Activated naive CD8-positive, alpha-beta T cell treated with anti-CD3 and anti-CD28 coated beads for 36 hours (primary cell): ENCODE measurements at regions not wholly inside any gene's neighbourhood (a gene's known extent, or its start where the extent isn't known, plus 50 kb on each side); places are given as distances from the start of the nearest gene placed in this dataset.

ENCODE experiments used
- DNase-seq: peaks from one replicate; pipeline ENCODE4 v3.0.0; 2021
- H3K27ac Mint-ChIP-seq: one replicate; pipeline ENCODE4 v1.8.0; 2022; ENCODE audit warnings: mild to moderate bottlenecking, moderate library complexity, mixed read lengths
- H3K27me3 Mint-ChIP-seq: one replicate; pipeline ENCODE4 v1.8.0; 2022; ENCODE audit warnings: mild to moderate bottlenecking, mixed read lengths
- H3K36me3 Mint-ChIP-seq: one replicate; pipeline ENCODE4 v1.8.0; 2021; ENCODE audit warnings: mild to moderate bottlenecking, mixed read lengths
- H3K4me1 Mint-ChIP-seq: one replicate; pipeline ENCODE4 v1.8.0; 2021; ENCODE audit warnings: mixed read lengths
- H3K4me3 Mint-ChIP-seq: one replicate; pipeline ENCODE4 v1.8.0; 2022; ENCODE audit warnings: mild to moderate bottlenecking, moderate library complexity, mixed read lengths
- H3K9me3 Mint-ChIP-seq: one replicate; pipeline ENCODE4 v1.8.0; 2022; ENCODE audit warnings: mixed read lengths

DNA sequence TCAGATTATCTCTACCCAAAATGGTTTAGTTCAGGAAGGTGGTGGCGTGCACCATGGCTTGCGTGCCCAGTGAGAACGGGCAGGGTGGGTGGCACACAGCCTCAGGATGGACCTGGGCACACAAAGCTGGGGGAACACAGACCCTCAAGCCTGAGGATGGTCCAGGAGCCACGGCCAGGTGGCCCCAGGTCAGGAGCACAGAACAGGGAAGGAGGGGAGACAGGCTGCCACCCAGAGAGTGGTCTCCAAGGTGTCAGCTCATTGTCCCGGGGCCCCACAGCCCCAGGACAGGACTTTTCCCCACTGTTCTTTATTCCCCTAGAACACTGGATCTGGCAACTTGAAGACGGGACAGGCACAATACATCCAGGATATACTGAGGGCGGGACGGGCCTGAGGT lies 75.6 kb upstream of the MGMT start:
- no peak for DNase-seq
- peaks cover 9% of the 10 kb centered on the region for H3K27me3 Mint-ChIP-seq
- H3K27ac Mint-ChIP-seq = no peak overlapping the region
- H3K4me1 Mint-ChIP-seq = no peaks in the 10 kb centered on the region
- H3K4me3 Mint-ChIP-seq = no peak overlapping the region
- H3K9me3 Mint-ChIP-seq = no peaks in the 10 kb centered on the region
- H3K36me3 Mint-ChIP-seq = no peaks in the 10 kb centered on the region

- no peak for DNase-seq
- H3K4me3 Mint-ChIP-seq = no peak overlapping the region
- H3K36me3 Mint-ChIP-seq = no peaks in the 10 kb centered on the region
- peaks cover 9% of the 10 kb centered on the region for H3K27me3 Mint-ChIP-seq
- H3K27ac Mint-ChIP-seq = no peak overlapping the region
- no peaks in the 10 kb centered on the region for H3K4me1 Mint-ChIP-seq
- H3K9me3 Mint-ChIP-seq = no peaks in the 10 kb centered on the region
Measured at GRCh38 chr10:129392855-129393254, 74.2 kb upstream of the MGMT start.

DNA sequence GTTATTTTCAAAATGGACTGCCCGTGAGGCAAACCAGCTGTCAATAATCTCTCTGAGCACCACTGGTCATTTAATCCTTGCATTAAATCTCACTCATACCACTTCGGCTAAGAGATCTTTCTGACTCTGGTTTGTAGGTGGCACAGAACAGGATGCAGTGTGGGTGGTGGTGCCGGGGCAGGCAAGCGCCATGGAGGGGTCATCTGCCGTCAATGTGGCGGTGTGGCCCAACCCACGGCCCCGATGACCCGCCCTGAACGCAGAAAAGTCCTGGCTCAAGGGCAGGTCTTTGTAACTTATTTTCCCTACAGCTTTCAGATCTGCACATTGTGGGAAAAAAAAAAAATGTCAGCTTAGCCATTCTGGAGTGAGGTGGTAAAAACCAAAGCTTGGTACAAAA lies 73.2 kb upstream of the MGMT start:
- H3K9me3 Mint-ChIP-seq = no peaks in the 10 kb centered on the region
- no peaks in the 10 kb centered on the region for H3K36me3 Mint-ChIP-seq
- no peak overlapping the region for H3K4me3 Mint-ChIP-seq
- H3K4me1 Mint-ChIP-seq = no peaks in the 10 kb centered on the region
- H3K27ac Mint-ChIP-seq = no peak overlapping the region
- no peak for DNase-seq
- H3K27me3 Mint-ChIP-seq = peaks cover 9% of the 10 kb centered on the region

GRCh38 chr10:129394518-129395328 lies 72.3 kb upstream of the MGMT start:
- Mint-ChIP-seq H3K9me3 (no peaks in the 10 kb centered on the region), H3K4me3 (no peak overlapping the region), H3K27ac (no peak overlapping the region), H3K4me1 (no peaks in the 10 kb centered on the region), H3K27me3 (peaks cover 9% of the 10 kb centered on the region), H3K36me3 (no peaks in the 10 kb centered on the region)
- DNase-seq = no peak

DNA sequence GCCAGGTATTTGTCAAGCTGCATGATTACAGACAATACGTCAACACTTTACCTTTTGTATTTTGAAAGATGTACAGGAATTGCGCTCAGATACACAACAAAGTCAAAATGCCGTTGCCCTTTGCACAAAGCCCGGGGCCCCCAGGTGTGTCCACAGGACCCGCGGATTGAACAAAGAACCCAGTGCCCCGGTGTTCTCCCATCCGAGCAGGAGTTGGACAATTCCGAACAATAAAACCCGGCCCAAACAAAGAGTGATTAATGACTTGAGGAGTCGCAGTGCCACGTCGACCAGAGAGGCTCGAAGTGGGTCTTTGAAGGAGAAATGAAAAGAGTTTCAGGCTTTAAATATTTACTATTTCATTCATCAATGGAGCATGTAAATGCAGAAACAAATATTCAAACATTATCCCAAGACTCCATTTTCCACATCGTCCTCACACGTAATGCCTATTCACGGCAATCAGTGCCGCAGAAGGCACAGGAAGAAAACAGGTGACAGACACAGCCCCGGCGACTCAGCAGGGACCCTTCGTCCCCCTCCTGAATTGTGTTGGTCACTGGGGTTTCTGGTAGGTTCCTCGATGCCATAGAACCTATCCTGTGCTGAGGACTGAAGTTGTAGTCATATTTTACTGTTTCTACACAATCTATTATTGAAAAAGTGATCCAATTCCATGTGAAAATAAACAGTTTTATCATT lies 70.9 kb upstream of the MGMT start:
- H3K27ac Mint-ChIP-seq = no peak overlapping the region
- H3K4me1 Mint-ChIP-seq = no peaks in the 10 kb centered on the region
- no peak overlapping the region for H3K4me3 Mint-ChIP-seq
- H3K9me3 Mint-ChIP-seq = no peaks in the 10 kb centered on the region
- H3K36me3 Mint-ChIP-seq = no peaks in the 10 kb centered on the region
- DNase-seq = no peak
- H3K27me3 Mint-ChIP-seq = peaks cover 8% of the 10 kb centered on the region

DNA sequence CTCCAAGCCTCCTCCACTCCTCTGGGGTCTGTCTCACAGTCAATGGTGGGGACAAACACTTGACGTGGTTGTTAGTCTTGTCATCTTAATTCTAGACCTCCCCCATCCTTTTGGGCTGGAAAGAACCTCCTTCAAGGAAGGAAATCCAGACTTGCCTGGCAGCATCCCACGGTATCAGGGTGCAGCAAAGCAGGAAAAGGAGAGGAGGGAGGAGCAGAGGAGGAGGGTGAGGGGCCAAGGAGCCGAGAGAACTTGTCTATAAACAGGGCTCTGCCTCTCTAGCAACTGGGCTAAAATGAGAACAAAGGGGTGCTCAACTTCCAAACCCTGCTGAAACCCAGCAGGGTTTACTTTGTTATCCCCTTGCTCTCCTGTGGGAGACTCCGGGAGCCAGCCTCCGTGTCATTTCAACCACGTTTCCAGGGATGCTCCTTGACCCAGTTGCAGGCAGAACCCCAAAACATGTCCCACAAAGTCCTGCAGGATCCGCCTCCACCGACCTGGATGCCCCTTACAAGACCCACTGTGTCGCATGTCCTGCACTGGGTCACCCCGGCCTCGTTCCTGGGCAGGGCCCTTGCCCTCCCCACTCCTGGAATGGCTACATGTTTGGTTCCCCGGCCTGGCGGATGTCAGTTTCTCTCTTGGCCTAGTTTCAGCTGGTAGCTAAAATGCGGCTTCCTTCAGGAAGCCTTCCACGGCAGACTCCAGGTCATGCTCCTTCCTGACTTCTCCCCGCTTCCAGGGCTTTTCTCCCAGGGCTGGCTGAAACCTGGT lies 69.7 kb upstream of the MGMT start:
- Mint-ChIP-seq H3K4me3 (no peak overlapping the region), H3K4me1 (no peaks in the 10 kb centered on the region), H3K27me3 (no peaks in the 10 kb centered on the region), H3K36me3 (no peaks in the 10 kb centered on the region), H3K27ac (no peak overlapping the region), H3K9me3 (no peaks in the 10 kb centered on the region)
- no peak for DNase-seq

DNA sequence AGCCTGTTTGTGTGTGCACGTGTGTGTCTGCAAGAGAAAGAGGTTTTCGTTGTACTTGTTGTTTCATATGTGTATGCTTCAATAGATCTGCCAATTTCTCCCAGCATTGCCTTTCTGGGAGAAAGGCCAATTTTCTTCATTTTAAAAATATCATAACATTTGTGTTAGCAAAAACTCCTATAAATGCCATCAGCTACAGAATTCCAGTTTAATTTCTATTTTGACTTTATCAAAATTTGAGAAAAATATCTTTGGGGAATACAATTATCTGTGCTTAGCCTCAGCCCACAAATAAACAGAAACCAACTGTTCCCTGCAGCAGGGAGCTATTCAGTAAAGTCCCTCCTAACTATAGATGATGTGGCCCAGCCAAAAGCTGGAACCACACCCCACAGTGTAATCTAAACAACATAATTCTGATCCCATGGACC lies 68.3 kb upstream of the MGMT start:
- Mint-ChIP-seq H3K36me3 (no peaks in the 10 kb centered on the region), H3K4me3 (no peak overlapping the region), H3K9me3 (no peaks in the 10 kb centered on the region), H3K4me1 (no peaks in the 10 kb centered on the region), H3K27ac (no peak overlapping the region), H3K27me3 (no peaks in the 10 kb centered on the region)
- no peak for DNase-seq

DNA sequence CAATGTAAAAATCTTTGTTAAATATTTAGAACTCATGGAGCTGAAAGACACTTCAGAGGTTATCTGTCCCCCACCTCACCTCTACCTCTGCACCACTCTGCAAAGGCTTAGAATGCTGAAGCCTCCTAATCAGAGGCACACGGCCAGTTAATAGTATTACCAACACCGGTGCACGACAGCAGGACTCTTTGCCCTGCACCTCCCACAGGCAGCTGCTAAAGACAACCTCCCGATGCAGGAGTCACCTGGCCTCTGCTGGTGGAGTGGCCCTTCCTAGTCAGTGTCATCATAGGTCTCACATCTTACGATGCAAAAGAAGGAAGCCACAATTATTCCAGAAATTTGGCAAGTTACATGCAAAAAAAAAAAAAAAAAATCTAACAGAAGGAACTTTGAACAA lies 66.6 kb upstream of the MGMT start:
- no peak overlapping the region for H3K4me3 Mint-ChIP-seq
- H3K27me3 Mint-ChIP-seq = peaks cover 4% of the 10 kb centered on the region
- H3K36me3 Mint-ChIP-seq = no peaks in the 10 kb centered on the region
- DNase-seq = no peak
- H3K4me1 Mint-ChIP-seq = no peaks in the 10 kb centered on the region
- no peaks in the 10 kb centered on the region for H3K9me3 Mint-ChIP-seq
- H3K27ac Mint-ChIP-seq = no peak overlapping the region

- peaks cover 8% of the 10 kb centered on the region for H3K27me3 Mint-ChIP-seq
- DNase-seq = no peak
- H3K4me3 Mint-ChIP-seq = no peak overlapping the region
- H3K4me1 Mint-ChIP-seq = no peaks in the 10 kb centered on the region
- H3K9me3 Mint-ChIP-seq = no peaks in the 10 kb centered on the region
- H3K36me3 Mint-ChIP-seq = no peaks in the 10 kb centered on the region
- H3K27ac Mint-ChIP-seq = no peak overlapping the region
Measured at GRCh38 chr10:129402459-129402858, 64.6 kb upstream of the MGMT start.

- Mint-ChIP-seq H3K36me3 (no peaks in the 10 kb centered on the region), H3K4me1 (no peaks in the 10 kb centered on the region), H3K27me3 (peaks cover 8% of the 10 kb centered on the region), H3K9me3 (no peaks in the 10 kb centered on the region), H3K4me3 (no peak overlapping the region), H3K27ac (no peak overlapping the region)
- DNase-seq = no peak
Measured at GRCh38 chr10:129404091-129404490, 63.0 kb upstream of the MGMT start.

DNA sequence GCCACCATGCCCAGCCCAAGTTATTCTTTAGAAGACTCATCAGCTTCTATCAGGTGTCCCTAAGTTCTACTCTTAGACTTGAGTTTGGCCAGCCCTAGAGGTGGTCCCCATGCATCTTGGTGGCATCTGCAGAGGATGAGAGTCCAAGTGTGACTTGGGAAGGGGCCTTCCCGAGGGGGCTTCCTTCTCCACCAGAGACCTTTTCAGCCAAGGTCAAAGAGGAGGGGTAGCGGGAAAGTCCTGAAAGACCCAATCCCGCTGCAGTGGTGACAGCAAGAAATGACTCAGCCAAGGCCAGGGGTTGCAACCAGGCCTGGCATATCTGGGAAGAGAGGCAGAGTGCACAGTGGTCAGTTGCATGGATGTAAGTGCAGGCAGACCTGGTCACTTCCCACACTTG lies 61.7 kb upstream of the MGMT start:
- DNase-seq = no peak
- H3K27ac Mint-ChIP-seq = no peak overlapping the region
- no peaks in the 10 kb centered on the region for H3K9me3 Mint-ChIP-seq
- peaks cover 8% of the 10 kb centered on the region for H3K27me3 Mint-ChIP-seq
- no peaks in the 10 kb centered on the region for H3K36me3 Mint-ChIP-seq
- no peaks in the 10 kb centered on the region for H3K4me1 Mint-ChIP-seq
- no peak overlapping the region for H3K4me3 Mint-ChIP-seq

DNA sequence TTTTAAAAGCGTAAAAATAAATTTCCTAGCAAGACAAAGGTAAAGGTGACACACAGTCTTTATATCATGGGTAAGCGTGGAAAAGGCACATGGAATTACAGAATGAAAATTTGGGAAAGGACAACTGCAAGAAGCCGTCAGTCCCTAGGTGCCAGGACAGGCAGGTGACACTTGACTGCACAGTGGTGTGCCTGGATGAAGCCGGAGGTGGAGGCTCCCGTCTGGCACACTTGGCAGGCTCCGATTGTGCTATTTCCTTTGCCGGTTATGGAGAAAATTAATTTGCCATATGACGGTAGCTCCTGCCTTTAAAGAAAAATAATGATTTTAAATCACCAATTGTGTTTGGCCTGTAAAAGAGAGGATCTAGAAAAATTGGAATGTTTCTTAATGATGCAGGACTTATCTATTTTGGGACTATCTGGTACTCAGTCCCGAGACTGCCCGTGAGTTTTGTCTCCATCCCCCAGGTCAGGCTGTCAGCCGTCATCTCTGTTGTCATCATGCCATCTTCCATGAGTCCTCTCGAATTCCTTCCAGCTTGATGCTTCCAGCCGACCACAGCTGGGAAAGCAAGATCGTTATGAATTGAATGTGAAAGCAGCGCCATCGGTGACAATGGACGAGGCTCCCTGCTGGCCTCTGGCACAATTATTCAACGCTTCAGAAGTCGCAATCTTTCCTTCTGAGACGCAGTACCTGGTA lies 56.2 kb upstream of the MGMT start:
- Mint-ChIP-seq H3K9me3 (no peaks in the 10 kb centered on the region), H3K27ac (no peak overlapping the region), H3K4me3 (no peak overlapping the region), H3K4me1 (no peaks in the 10 kb centered on the region), H3K27me3 (peaks cover 4% of the 10 kb centered on the region), H3K36me3 (no peaks in the 10 kb centered on the region)
- no peak for DNase-seq

- H3K27me3 Mint-ChIP-seq = peaks cover 4% of the 10 kb centered on the region
- no peaks in the 10 kb centered on the region for H3K36me3 Mint-ChIP-seq
- H3K4me1 Mint-ChIP-seq = no peaks in the 10 kb centered on the region
- no peaks in the 10 kb centered on the region for H3K9me3 Mint-ChIP-seq
- H3K4me3 Mint-ChIP-seq = no peak overlapping the region
- DNase-seq = no peak
- H3K27ac Mint-ChIP-seq = no peak overlapping the region
Measured at GRCh38 chr10:129411393-129411705, 55.7 kb upstream of the MGMT start.

- Mint-ChIP-seq H3K27me3 (peaks cover 4% of the 10 kb centered on the region), H3K36me3 (no peaks in the 10 kb centered on the region), H3K27ac (no peak overlapping the region), H3K4me3 (no peak overlapping the region), H3K9me3 (no peaks in the 10 kb centered on the region), H3K4me1 (no peaks in the 10 kb centered on the region)
- no peak for DNase-seq
Measured at GRCh38 chr10:129411772-129412171, 55.3 kb upstream of the MGMT start.

- no peaks in the 10 kb centered on the region for H3K9me3 Mint-ChIP-seq
- no peak overlapping the region for H3K27ac Mint-ChIP-seq
- no peaks in the 10 kb centered on the region for H3K36me3 Mint-ChIP-seq
- no peak overlapping the region for H3K4me3 Mint-ChIP-seq
- no peaks in the 10 kb centered on the region for H3K4me1 Mint-ChIP-seq
- DNase-seq = no peak
- no peaks in the 10 kb centered on the region for H3K27me3 Mint-ChIP-seq
Measured at GRCh38 chr10:129413024-129413423, 54.0 kb upstream of the MGMT start.
